Esophagus muscularis mucosa (tissue), 3 donors: ENCODE measurements at regions not wholly inside any gene's neighbourhood (a gene's known extent, or its start where the extent isn't known, plus 50 kb on each side); places are given as distances from the start of the nearest gene placed in this dataset.

ENCODE experiments used
- POLR2A ChIP-seq: fragments of 450-650 bp; IDR thresholded peaks from one replicate; pipeline ENCODE4 v1.6.1; 2017; ENCODE audit warnings: antibody characterized with exemption, moderate library complexity, mild to moderate bottlenecking, low read depth
- TF ChIP-seq, protein P1 (sequence below), 3 experiments: fragments of 200-600 bp in 2 of 3; fragments of 450-650 bp in 1 of 3; sonication (generic) in 2 of 3; IDR thresholded peaks; one replicate each; pipeline ENCODE4 v1.5.1; 2017 to 2019; ENCODE audit warnings: antibody characterized with exemption in 3 of 3, mild to moderate bottlenecking in 2 of 3, moderate library complexity in 1 of 3

DNA sequence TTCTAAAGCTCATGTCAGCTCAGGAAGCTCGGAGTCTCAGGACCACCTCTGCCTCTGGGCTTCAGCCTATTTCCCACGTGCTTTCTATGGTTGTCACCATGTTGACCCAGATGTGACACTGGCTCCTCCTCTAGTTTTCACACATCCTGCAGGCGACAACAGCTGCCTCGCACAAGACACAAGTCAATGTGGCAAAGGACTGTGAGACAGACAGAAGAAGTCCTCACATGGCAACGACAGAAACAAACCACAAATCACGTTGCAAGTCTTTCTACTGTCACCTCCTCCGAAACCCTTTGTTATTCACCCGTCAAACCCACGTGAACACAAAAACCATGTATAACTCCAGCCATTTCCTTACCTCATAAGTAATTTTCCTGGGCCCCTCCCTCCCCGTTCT, 194.5 kb downstream of the MEX3B start:
- TF ChIP-seq, protein P1, sequence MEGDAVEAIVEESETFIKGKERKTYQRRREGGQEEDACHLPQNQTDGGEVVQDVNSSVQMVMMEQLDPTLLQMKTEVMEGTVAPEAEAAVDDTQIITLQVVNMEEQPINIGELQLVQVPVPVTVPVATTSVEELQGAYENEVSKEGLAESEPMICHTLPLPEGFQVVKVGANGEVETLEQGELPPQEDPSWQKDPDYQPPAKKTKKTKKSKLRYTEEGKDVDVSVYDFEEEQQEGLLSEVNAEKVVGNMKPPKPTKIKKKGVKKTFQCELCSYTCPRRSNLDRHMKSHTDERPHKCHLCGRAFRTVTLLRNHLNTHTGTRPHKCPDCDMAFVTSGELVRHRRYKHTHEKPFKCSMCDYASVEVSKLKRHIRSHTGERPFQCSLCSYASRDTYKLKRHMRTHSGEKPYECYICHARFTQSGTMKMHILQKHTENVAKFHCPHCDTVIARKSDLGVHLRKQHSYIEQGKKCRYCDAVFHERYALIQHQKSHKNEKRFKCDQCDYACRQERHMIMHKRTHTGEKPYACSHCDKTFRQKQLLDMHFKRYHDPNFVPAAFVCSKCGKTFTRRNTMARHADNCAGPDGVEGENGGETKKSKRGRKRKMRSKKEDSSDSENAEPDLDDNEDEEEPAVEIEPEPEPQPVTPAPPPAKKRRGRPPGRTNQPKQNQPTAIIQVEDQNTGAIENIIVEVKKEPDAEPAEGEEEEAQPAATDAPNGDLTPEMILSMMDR (IDR thresholded peaks at IDR 0.05), result no peak
- no peak for TF ChIP-seq POLR2A
